ENCODE measurements at regions not wholly inside any gene's neighbourhood (a gene's known extent, or its start where the extent isn't known, plus 50 kb on each side); places are given as distances from the start of the nearest gene placed in this dataset.

GRCh38 chr15:73812806-73813465 is 59.8 kb upstream of the INSYN1 start:
- Histone ChIP-seq H3K9ac (no peak overlapping the region), H3K4me3 (ENCODE audit: low read depth in 2 of 2, low read length in 1 of 2) (no peak overlapping the region), H3K27me3 (ENCODE audit: insufficient read depth) (no peaks in the 10 kb centered on the region; the same call in 1 of the 2 replicates), H3K9me3 (no peaks in the 10 kb centered on the region), H3K79me2 (ENCODE audit: insufficient read depth) (no peaks in the 10 kb centered on the region), H3F3A (replicated peaks; ENCODE audit: insufficient read depth) (no peaks in the 10 kb centered on the region), H2AFZ (ENCODE audit: low read depth) (no peak overlapping the region), H3K4me2 (no peak overlapping the region), H3K36me3 (replicated peaks in 1 of 2; ENCODE audit: control insufficient read depth in 1 of 2, insufficient read depth in 2 of 2, low read length in 1 of 2) (no peaks in the 10 kb centered on the region), H3K27ac (ENCODE audit: low read depth in 2 of 2, low read length in 1 of 2) (no peak overlapping the region), H3K4me1 (ENCODE audit: control insufficient read depth in 1 of 2, insufficient read depth in 2 of 2, low read depth in 1 of 2, low read length in 1 of 2) (peaks cover 0 to 28% of the 10 kb centered on the region in 2 experiments; a peak in 1 of 4 replicates), H4K20me1 (ENCODE audit: insufficient read depth) (no peaks in the 10 kb centered on the region), H3K9me2 (no peaks in the 10 kb centered on the region)
- CTCF ChIA-PET: interaction anchor here (1.5 kb wide), 1 partner anchor 9 kb away, joined by 4 read pairs; no protein-coding TSS in a partner anchor
- no peak for TF ChIP-seq USF2 (IDR thresholded peaks at IDR 0.05; ENCODE audit: borderline replicate concordance, low read depth, low read length)
- TF ChIP-seq CHD2 (IDR thresholded peaks at IDR 0.05; ENCODE audit: low read length, partially characterized antibody): no peak
- TF ChIP-seq USF1 (IDR thresholded peaks at IDR 0.05; ENCODE audit: borderline replicate concordance, low read depth): no peak
- TF ChIP-seq NFIC (IDR thresholded peaks at IDR 0.05; ENCODE audit: borderline replicate concordance): no peak
- no peak for TF ChIP-seq IRF3 (IDR thresholded peaks at IDR 0.05; ENCODE audit: low read depth, low read length)
- no peak for TF ChIP-seq JUND (IDR thresholded peaks at IDR 0.05)
- no peak for TF ChIP-seq REST (IDR thresholded peaks at IDR 0.05; ENCODE audit: low read depth, low read length)
- TF ChIP-seq MXI1 (IDR thresholded peaks at IDR 0.05; ENCODE audit: low read depth, low read length): no peak
- TF ChIP-seq EP300 (IDR thresholded peaks at IDR 0.05; ENCODE audit: borderline replicate concordance in 1 of 2, low read depth in 1 of 2, low read length in 1 of 2): no peak
- TF ChIP-seq FOXJ3 (CRISPR knock-in tag; IDR thresholded peaks at IDR 0.05): no peak
- TF ChIP-seq TCF12 (IDR thresholded peaks at IDR 0.05): no peak
- TF ChIP-seq TAF1 (IDR thresholded peaks at IDR 0.05; ENCODE audit: borderline replicate concordance, low read depth, low read length): no peak
- no peak for TF ChIP-seq MEF2A (IDR thresholded peaks at IDR 0.05; ENCODE audit: borderline replicate concordance, low read depth)
- TF ChIP-seq EZH2phosphoT487 (IDR thresholded peaks at IDR 0.05; ENCODE audit: borderline replicate concordance, low read depth): no peak
- TF ChIP-seq CTCF (IDR thresholded peaks at IDR 0.05): no peak
- POLR2A ChIA-PET: no interaction called here
- DNase-seq: no peak
- WGBS (ENCODE audit: low lambda C conversion rate): 71% methylated on average over 2 of the region's 7 CpGs

Measured in SK-N-SH (cell line).